ENCODE measurements at regions not wholly inside any gene's neighbourhood (a gene's known extent, or its start where the extent isn't known, plus 50 kb on each side); places are given as distances from the start of the nearest gene placed in this dataset.

- TF ChIP-seq, protein P1, sequence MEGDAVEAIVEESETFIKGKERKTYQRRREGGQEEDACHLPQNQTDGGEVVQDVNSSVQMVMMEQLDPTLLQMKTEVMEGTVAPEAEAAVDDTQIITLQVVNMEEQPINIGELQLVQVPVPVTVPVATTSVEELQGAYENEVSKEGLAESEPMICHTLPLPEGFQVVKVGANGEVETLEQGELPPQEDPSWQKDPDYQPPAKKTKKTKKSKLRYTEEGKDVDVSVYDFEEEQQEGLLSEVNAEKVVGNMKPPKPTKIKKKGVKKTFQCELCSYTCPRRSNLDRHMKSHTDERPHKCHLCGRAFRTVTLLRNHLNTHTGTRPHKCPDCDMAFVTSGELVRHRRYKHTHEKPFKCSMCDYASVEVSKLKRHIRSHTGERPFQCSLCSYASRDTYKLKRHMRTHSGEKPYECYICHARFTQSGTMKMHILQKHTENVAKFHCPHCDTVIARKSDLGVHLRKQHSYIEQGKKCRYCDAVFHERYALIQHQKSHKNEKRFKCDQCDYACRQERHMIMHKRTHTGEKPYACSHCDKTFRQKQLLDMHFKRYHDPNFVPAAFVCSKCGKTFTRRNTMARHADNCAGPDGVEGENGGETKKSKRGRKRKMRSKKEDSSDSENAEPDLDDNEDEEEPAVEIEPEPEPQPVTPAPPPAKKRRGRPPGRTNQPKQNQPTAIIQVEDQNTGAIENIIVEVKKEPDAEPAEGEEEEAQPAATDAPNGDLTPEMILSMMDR (conservative IDR thresholded peaks at IDR 0.05), result no peak
- TF ChIP-seq EZH2 (IDR thresholded peaks at IDR 0.05; ENCODE audit: low read depth), result no peak
Measured at GRCh38 chr2:88345842-88346241, 106.7 kb downstream of the FOXI3 start.
